ENCODE measurements at regions not wholly inside any gene's neighbourhood (a gene's known extent, or its start where the extent isn't known, plus 50 kb on each side); places are given as distances from the start of the nearest gene placed in this dataset.
A peak's percentile ranks its signal among the peaks of the same experiment; 100 is the strongest.

DNA sequence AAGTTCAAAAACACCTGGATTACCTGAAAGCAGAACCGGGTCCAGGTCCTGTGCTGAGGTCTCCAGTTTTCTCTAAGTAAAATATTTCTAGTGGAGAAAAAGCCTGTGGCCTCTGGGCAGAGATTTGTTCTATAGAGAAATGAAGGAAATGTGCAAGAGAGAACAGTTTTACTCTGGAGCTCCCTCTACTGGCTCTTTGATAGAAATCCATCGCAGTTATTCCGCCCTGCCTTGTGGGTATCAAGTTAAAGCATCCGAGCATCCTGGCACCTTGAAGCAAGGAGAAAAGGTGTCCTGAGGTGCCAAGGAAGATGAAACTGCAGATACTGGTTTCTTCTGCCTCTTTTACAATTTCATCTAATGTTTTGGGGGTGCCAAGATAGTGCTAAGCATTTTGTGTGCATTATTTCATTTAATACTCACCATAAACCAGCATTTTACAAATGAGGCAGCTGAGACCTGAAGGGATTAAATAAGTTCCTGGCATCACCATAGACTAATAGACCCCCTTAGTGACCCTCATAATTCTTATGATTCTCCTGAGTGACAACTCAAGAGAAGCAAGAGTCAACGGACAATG, 113.1 kb upstream of the HSD17B12 start:
- H3K36me3 ChIP-seq = no peaks in the 10 kb centered on the region
- TF ChIP-seq, protein P1, sequence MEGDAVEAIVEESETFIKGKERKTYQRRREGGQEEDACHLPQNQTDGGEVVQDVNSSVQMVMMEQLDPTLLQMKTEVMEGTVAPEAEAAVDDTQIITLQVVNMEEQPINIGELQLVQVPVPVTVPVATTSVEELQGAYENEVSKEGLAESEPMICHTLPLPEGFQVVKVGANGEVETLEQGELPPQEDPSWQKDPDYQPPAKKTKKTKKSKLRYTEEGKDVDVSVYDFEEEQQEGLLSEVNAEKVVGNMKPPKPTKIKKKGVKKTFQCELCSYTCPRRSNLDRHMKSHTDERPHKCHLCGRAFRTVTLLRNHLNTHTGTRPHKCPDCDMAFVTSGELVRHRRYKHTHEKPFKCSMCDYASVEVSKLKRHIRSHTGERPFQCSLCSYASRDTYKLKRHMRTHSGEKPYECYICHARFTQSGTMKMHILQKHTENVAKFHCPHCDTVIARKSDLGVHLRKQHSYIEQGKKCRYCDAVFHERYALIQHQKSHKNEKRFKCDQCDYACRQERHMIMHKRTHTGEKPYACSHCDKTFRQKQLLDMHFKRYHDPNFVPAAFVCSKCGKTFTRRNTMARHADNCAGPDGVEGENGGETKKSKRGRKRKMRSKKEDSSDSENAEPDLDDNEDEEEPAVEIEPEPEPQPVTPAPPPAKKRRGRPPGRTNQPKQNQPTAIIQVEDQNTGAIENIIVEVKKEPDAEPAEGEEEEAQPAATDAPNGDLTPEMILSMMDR (IDR thresholded peaks at IDR 0.05; ENCODE audit: low read depth, low read length) = peak; percentile 82
- peaks cover 43% of the 10 kb centered on the region for H3K27me3 ChIP-seq
- peak; percentile 72 to 79 for DNase-seq (ENCODE audit: low read depth in 1 of 2, low spot score in 1 of 2)
- H3K4me1 ChIP-seq (ENCODE audit: low read depth) = no peaks in the 10 kb centered on the region
- no peak overlapping the region for H3K27ac ChIP-seq
- H3K4me3 ChIP-seq = no peak overlapping the region
- H3K9me3 ChIP-seq (ENCODE audit: low read depth) = no peaks in the 10 kb centered on the region

DNA sequence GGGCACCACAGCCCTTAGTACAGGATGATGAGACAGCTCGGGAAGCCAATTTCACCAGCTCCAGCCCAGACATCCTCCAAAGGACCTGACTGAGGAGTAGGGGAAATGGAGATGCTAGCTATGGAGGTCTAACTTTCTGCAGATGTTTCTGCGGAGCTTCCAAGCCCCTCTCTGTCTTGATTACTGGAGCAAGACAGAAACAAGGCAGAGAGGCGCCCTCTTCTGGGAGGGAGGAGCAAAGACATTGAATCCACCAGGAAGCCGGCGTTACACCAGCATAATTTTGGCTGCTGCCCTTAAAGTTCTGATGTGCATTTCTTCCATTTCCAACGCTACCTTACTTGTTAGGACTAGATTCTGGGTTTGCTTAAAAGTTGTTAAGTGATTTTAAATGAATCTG, 107.3 kb upstream of the HSD17B12 start:
- H3K36me3 ChIP-seq = no peaks in the 10 kb centered on the region
- TF ChIP-seq, protein P1 (IDR thresholded peaks at IDR 0.05; ENCODE audit: low read depth, low read length) = peak; percentile 59
- peak; percentile 34 to 78 for DNase-seq (ENCODE audit: low read depth in 1 of 2, low spot score in 1 of 2)
- peaks cover 20% of the 10 kb centered on the region for H3K4me1 ChIP-seq (ENCODE audit: low read depth)
- H3K27ac ChIP-seq = no peak overlapping the region
- H3K4me3 ChIP-seq = no peak overlapping the region
- no peaks in the 10 kb centered on the region for H3K9me3 ChIP-seq (ENCODE audit: low read depth)
- peaks cover 77% of the 10 kb centered on the region for H3K27me3 ChIP-seq

DNA sequence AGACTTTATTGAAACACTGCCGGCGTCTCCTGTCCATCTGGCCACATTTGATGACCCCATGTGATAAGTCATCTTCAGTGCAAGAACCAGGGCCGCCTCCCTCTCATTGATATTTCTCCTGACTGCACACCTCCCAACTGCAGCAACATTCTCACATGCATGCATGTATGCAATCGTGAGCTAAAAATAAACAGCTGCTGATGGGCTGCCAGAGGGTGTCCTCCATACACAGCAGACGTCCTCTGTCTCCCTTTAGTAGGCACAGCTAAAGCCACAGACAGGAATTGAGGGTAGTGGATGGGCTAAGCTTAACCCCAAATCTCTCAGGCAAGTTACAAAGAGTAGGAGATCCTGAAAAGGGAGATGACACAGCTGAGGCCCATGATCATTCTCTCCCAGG, 106.7 kb upstream of the HSD17B12 start:
- Histone ChIP-seq H3K4me3 (no peak overlapping the region), H3K9me3 (ENCODE audit: low read depth) (no peaks in the 10 kb centered on the region), H3K27ac (no peak overlapping the region)

DNA sequence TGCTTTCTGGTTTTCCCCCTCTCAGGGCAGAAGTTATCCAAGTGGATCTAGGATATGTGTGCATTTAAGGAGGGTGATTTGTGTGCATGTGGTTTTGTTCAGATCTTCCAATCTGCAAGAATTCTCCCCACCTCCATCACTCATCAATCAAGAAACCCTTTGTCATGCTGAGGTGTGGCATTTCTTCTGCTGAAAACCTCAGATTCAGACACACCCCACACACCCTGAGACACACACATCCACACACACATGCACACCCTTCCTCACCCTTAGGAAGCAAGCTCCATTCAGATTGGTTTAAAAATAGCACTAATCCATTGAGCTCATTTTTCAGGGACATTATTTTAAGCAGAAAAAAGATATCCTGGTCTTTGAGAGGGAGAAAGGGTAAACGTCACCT, 106.1 kb upstream of the HSD17B12 start:
- Histone ChIP-seq H3K9me3 (ENCODE audit: low read depth) (no peaks in the 10 kb centered on the region), H3K27me3 (peaks cover 79% of the 10 kb centered on the region), H3K4me1 (ENCODE audit: low read depth) (peaks cover 26% of the 10 kb centered on the region), H3K36me3 (no peaks in the 10 kb centered on the region), H3K4me3 (peak overlapping the region; percentile 44), H3K27ac (peak overlapping the region; percentile 15)
- no peak for DNase-seq (ENCODE audit: low read depth in 1 of 2, low spot score in 1 of 2)
- TF ChIP-seq, protein P1 (IDR thresholded peaks at IDR 0.05; ENCODE audit: low read depth, low read length) = no peak

More for the DNA sequence above, 106.7 kb upstream of the HSD17B12 start:
- Histone ChIP-seq H3K27me3 (peaks cover 79% of the 10 kb centered on the region), H3K36me3 (no peaks in the 10 kb centered on the region), H3K4me1 (ENCODE audit: low read depth) (peaks cover 26% of the 10 kb centered on the region)
- DNase-seq (ENCODE audit: low read depth in 1 of 2, low spot score in 1 of 2) = no peak
- TF ChIP-seq, protein P1 (IDR thresholded peaks at IDR 0.05; ENCODE audit: low read depth, low read length) = no peak

DNA sequence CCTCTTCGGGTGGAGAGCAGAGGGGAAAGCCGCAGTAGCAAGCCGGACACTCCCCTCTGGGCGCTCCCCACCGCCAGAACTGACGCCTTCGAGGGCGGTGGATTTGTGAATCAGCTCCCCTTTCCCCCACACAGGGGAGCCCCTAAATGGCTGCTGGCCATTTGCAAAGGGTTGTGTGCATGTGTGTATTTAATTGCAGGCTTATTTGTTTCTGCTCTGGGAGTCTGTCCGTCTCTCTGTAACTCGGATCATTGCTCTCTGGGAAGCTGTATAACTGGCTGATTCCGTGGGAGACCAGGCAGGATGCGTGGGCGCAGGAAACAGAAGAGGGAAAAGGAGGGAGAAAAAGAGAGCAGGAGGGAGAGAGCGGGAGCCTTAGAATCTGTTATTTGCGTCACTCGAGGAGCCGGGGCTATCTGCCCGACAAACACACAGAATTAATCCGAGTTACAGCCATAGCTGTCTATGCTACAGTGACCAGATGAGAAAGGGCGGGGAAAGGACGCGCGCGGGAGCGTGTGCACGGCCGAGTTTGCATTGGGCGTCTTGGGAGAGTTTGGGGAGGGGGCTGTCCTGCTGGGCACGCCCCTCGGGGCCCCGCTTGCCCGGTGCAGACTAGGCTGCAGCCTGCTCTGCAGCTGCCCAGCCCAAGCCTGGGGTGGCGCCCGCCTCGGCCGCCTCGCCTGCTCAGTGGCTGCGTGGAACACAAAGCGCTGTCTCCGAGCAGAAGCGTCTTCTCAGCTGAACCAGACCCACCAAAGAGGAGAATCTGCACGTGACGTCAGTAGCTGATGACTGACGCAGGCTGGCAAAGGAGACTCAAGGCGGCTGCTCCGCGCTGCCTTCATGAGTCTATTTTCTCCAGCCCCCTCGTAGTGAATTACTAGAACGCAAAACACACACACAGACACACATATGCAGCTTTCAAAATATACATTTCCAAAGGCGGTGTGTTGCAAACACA, 105.3 kb upstream of the HSD17B12 start:
- H3K27me3 ChIP-seq = peaks cover 76% of the 10 kb centered on the region
- peak overlapping the region; percentile 15 for H3K27ac ChIP-seq
- no peaks in the 10 kb centered on the region for H3K9me3 ChIP-seq (ENCODE audit: low read depth)
- no peaks in the 10 kb centered on the region for H3K36me3 ChIP-seq
- TF ChIP-seq, protein P1 (IDR thresholded peaks at IDR 0.05; ENCODE audit: low read depth, low read length) = no peak
- DNase-seq (ENCODE audit: low read depth in 1 of 2, low spot score in 1 of 2) = peak; percentile 70 to 75
- H3K4me3 ChIP-seq = peak overlapping the region; percentile 44
- peaks cover 26% of the 10 kb centered on the region for H3K4me1 ChIP-seq (ENCODE audit: low read depth)

All from cardiac muscle cell (in vitro differentiated cells and primary cell).